ENCODE measurements at regions not wholly inside any gene's neighbourhood (a gene's known extent, or its start where the extent isn't known, plus 50 kb on each side); places are given as distances from the start of the nearest gene placed in this dataset.

- H3K9me3 Mint-ChIP-seq = no peaks in the 10 kb centered on the region
- no peak overlapping the region for H3K4me3 Mint-ChIP-seq
- DNase-seq (no peak), ATAC-seq (ENCODE audit: low read depth in 2 of 2) (peak in 1 of 2 donors; percentile 32)
- H3K27me3 Mint-ChIP-seq = peaks cover 4 to 32% (median 8%) of the 10 kb centered on the region in 3 donors
- no peak overlapping the region for H3K27ac Mint-ChIP-seq
- H3K36me3 Mint-ChIP-seq = no peaks in the 10 kb centered on the region
- no peaks in the 10 kb centered on the region for H3K4me1 Mint-ChIP-seq
These were observed 85.8 kb upstream of the SPATA13 start for GRCh38 chr13:24074678-24075077.

DNA sequence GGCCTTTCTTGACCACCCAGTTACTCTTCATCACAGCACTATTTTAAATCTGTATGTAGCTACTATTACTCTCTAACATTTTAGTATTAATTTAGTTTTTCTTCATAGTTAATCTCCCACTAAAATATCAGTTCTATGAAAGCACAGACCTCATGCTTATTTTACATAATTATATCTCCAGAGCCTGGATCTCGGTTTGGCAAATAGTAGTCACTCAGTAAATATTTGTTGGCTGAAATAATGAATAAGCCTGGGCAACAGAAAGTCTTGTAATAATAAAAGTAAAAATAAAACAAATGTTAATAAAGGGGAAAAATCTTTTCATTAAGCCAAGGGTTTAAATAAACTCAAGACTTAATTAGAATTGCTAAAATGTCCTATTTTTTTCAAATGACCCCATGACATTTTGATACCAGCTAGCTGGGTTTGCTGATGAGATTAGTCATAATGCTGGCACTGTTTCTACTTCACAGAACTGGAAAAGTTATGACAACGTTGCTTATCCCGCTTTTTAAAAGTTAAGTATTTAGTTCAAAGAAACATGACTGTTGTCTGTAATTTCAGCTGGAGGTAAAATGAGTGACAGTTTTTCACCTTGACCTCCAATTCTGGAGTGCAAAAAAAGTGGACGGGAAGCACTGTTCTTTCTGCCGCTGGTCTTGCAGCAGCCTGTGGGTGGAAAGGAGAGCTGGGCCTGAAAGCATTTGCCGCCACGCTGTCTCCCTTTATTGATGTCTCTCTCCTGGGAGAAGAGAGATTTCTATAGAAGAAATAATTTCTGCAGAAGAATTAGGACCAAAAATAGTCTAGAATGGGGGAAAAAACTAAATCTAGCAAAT is 85.2 kb upstream of the SPATA13 start:
- no peaks in the 10 kb centered on the region for H3K9me3 Mint-ChIP-seq
- peaks cover 4 to 25% (median 6%) of the 10 kb centered on the region in 3 donors for H3K27me3 Mint-ChIP-seq
- no peak overlapping the region for H3K27ac Mint-ChIP-seq
- H3K36me3 Mint-ChIP-seq = no peaks in the 10 kb centered on the region
- no peak overlapping the region for H3K4me3 Mint-ChIP-seq
- no peak for ATAC-seq (ENCODE audit: low read depth in 2 of 2)
- H3K4me1 Mint-ChIP-seq = no peaks in the 10 kb centered on the region
- no peak for DNase-seq

- Mint-ChIP-seq H3K27ac (no peak overlapping the region), H3K4me3 (no peak overlapping the region), H3K27me3 (peaks cover 0 to 18% (median 0%) of the 10 kb centered on the region in 3 donors), H3K4me1 (no peaks in the 10 kb centered on the region), H3K36me3 (no peaks in the 10 kb centered on the region), H3K9me3 (no peaks in the 10 kb centered on the region)
- no peak for DNase-seq
- no peak for ATAC-seq (ENCODE audit: low read depth in 2 of 2)
These were observed 84.4 kb upstream of the SPATA13 start for GRCh38 chr13:24076109-24076508.

- Mint-ChIP-seq H3K4me3 (no peak overlapping the region), H3K9me3 (no peaks in the 10 kb centered on the region), H3K27ac (peak overlapping the region in 1 of 6 donors; percentile 43), H3K36me3 (no peaks in the 10 kb centered on the region), H3K4me1 (no peaks in the 10 kb centered on the region), H3K27me3 (peaks cover 0 to 17% (median 0%) of the 10 kb centered on the region in 3 donors)
- DNase-seq (no peak), ATAC-seq (ENCODE audit: low read depth in 2 of 2) (no peak)
These were observed 83.9 kb upstream of the SPATA13 start for GRCh38 chr13:24076636-24077035.

GRCh38 chr13:24080134-24080533 is 80.4 kb upstream of the SPATA13 start:
- Mint-ChIP-seq H3K27me3 (peaks cover 0 to 7% (median 4%) of the 10 kb centered on the region in 3 donors), H3K4me3 (no peak overlapping the region), H3K27ac (no peak overlapping the region), H3K36me3 (no peaks in the 10 kb centered on the region), H3K9me3 (no peaks in the 10 kb centered on the region), H3K4me1 (no peaks in the 10 kb centered on the region)
- ATAC-seq (ENCODE audit: low read depth in 2 of 2) = no peak
- no peak for DNase-seq

- DNase-seq = no peak
These were observed 79.1 kb upstream of the SPATA13 start for GRCh38 chr13:24081387-24081786.

GRCh38 chr13:24083141-24083540 is 77.4 kb upstream of the SPATA13 start:
- ATAC-seq (ENCODE audit: low read depth in 2 of 2) (no peak), DNase-seq (no peak)
- H3K4me1 Mint-ChIP-seq = no peaks in the 10 kb centered on the region
- H3K27ac Mint-ChIP-seq = no peak overlapping the region
- peaks cover 8 to 26% (median 17%) of the 10 kb centered on the region in 3 donors for H3K27me3 Mint-ChIP-seq
- no peak overlapping the region for H3K4me3 Mint-ChIP-seq
- no peaks in the 10 kb centered on the region for H3K36me3 Mint-ChIP-seq
- H3K9me3 Mint-ChIP-seq = no peaks in the 10 kb centered on the region

More at GRCh38 chr13:24081387-24081786, 79.1 kb upstream of the SPATA13 start:
- no peaks in the 10 kb centered on the region for H3K36me3 Mint-ChIP-seq
- no peak overlapping the region for H3K4me3 Mint-ChIP-seq
- no peak overlapping the region for H3K27ac Mint-ChIP-seq
- H3K27me3 Mint-ChIP-seq = peaks cover 7 to 15% (median 11%) of the 10 kb centered on the region in 3 donors
- ATAC-seq (ENCODE audit: low read depth in 2 of 2) = no peak
- H3K9me3 Mint-ChIP-seq = no peaks in the 10 kb centered on the region
- H3K4me1 Mint-ChIP-seq = no peaks in the 10 kb centered on the region

GRCh38 chr13:24083722-24084421 is 76.6 kb upstream of the SPATA13 start:
- Mint-ChIP-seq H3K4me3 (no peak overlapping the region), H3K9me3 (no peaks in the 10 kb centered on the region), H3K27me3 (peaks cover 8 to 26% (median 17%) of the 10 kb centered on the region in 3 donors), H3K27ac (peak overlapping the region in 1 of 6 donors; percentile 12), H3K4me1 (no peaks in the 10 kb centered on the region), H3K36me3 (no peaks in the 10 kb centered on the region)
- no peak for DNase-seq
- ATAC-seq (ENCODE audit: low read depth in 2 of 2) = no peak

DNA sequence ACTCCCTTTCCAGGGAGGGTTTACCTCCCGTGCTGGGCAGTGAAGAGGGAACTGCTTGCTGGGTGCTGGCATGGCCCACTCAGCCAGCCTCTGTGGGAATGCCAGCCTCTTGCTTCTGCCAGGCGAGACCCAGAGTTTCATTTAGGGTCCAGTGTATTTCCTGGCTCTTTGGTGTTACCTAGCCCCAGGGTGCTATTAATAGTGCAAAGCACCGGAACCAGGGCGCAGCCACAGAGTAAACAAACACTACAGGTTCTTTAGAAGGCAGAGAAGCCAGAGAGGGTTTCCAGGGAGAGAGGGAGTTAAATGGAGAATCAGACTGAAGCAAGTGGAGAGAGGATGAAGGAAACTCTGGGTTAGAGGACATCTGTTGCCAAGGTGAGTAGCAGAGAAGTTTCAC is 74.9 kb upstream of the SPATA13 start:
- no peak for DNase-seq
- Mint-ChIP-seq H3K27ac (no peak overlapping the region), H3K9me3 (no peaks in the 10 kb centered on the region), H3K4me1 (no peaks in the 10 kb centered on the region), H3K36me3 (no peaks in the 10 kb centered on the region), H3K27me3 (peaks cover 8 to 32% (median 23%) of the 10 kb centered on the region in 3 donors), H3K4me3 (no peak overlapping the region)
- no peak for ATAC-seq (ENCODE audit: low read depth in 2 of 2)

DNA sequence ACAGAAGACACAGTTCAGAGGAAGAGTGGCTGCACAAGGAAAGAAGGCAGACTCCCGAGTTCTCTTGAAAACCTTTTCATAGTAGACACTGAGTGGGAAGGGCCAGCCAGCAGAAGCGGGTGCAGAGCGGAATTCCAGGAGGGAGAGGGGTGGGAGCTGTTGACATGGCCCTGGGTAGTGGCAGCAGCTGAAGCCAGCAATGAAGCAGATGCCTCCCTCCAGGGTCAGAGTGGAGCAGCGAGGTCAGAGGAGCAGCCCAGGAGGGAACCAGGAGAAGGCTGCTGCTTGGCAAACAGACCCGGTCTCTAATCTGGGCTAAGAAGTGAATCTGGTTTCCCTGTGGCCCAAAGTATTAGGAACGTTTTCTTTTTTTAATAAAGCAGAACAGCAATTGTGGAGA is 73.9 kb upstream of the SPATA13 start:
- peak overlapping the region in 1 of 6 donors; percentile 11 for H3K27ac Mint-ChIP-seq
- H3K4me3 Mint-ChIP-seq = no peak overlapping the region
- H3K9me3 Mint-ChIP-seq = no peaks in the 10 kb centered on the region
- no peaks in the 10 kb centered on the region for H3K36me3 Mint-ChIP-seq
- H3K27me3 Mint-ChIP-seq = peaks cover 8 to 33% (median 25%) of the 10 kb centered on the region in 3 donors
- DNase-seq = no peak
- H3K4me1 Mint-ChIP-seq = no peaks in the 10 kb centered on the region
- no peak for ATAC-seq (ENCODE audit: low read depth in 2 of 2)

DNA sequence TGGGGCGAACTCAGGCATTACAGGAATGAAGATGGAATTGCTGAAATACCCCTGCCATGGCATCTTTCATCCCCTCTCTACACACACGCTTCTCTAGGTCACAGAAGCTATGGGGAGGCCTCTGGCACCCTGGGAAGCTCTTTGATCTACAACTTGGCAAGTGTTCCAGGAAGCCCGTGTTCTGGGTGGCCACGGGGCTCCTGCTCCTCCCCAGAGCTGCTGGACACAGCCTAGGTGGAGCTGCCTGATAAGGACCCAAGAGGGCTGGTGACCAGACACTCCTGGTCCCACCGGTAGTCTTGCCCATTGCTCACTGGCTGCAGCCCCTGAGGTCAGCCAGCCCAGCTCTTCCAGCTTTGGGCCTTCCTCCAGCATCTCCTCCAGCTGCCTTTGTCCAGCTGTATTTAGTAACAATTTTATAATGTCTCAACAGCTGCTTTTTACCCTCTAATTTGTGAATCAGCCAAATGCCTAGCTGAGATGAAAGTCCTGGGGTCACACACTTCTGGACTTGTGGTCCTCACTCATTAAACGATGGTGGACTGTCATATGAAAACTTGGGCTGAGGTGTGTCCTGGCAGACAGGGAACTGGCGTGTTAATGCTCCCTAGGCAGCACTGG is 72.8 kb upstream of the SPATA13 start:
- DNase-seq = no peak
- Mint-ChIP-seq H3K27me3 (peaks cover 8 to 33% (median 25%) of the 10 kb centered on the region in 3 donors), H3K9me3 (no peaks in the 10 kb centered on the region), H3K36me3 (no peaks in the 10 kb centered on the region), H3K27ac (no peak overlapping the region), H3K4me1 (no peaks in the 10 kb centered on the region), H3K4me3 (peak overlapping the region in 1 of 8 donors; percentile 31)
- no peak for ATAC-seq (ENCODE audit: low read depth in 2 of 2)

DNA sequence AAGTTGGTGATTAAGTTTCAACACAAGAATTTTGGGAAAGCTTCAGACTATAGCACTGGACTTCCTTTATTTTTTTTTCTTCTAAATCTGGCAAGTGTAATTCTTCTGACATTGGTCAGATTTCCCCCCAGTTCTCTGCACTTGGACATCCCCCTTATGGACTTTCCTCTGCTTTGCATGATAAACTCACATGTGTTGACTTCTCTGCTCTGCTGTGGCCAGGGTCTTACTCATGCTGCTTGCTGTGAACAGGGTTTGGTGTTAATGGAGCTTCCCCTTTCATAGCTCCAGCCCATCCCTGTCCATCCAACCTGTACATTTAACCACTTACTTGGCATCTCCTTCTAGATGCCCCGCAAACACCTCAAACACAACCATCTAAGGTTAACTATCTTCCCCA is 70.5 kb upstream of the SPATA13 start:
- DNase-seq (no peak), ATAC-seq (ENCODE audit: low read depth in 2 of 2) (no peak)
- H3K4me3 Mint-ChIP-seq = no peak overlapping the region
- H3K9me3 Mint-ChIP-seq = peaks cover 0 to 6% (median 0%) of the 10 kb centered on the region in 7 donors
- H3K4me1 Mint-ChIP-seq = no peaks in the 10 kb centered on the region
- no peaks in the 10 kb centered on the region for H3K36me3 Mint-ChIP-seq
- H3K27me3 Mint-ChIP-seq = peaks cover 4 to 33% (median 30%) of the 10 kb centered on the region in 3 donors
- H3K27ac Mint-ChIP-seq = peak overlapping the region in 1 of 6 donors; percentile 15

- H3K27me3 Mint-ChIP-seq = peaks cover 4 to 25% (median 22%) of the 10 kb centered on the region in 3 donors
- no peaks in the 10 kb centered on the region for H3K36me3 Mint-ChIP-seq
- no peak overlapping the region for H3K4me3 Mint-ChIP-seq
- no peaks in the 10 kb centered on the region for H3K4me1 Mint-ChIP-seq
- H3K27ac Mint-ChIP-seq = no peak overlapping the region
- H3K9me3 Mint-ChIP-seq = peaks cover 0 to 6% (median 0%) of the 10 kb centered on the region in 7 donors
- ATAC-seq (ENCODE audit: low read depth in 2 of 2) (no peak), DNase-seq (no peak)
These were observed 69.4 kb upstream of the SPATA13 start for GRCh38 chr13:24091080-24091479.

Data from naive B cell (primary cell).